ENCODE measurements at regions not wholly inside any gene's neighbourhood (a gene's known extent, or its start where the extent isn't known, plus 50 kb on each side); places are given as distances from the start of the nearest gene placed in this dataset.

DNA sequence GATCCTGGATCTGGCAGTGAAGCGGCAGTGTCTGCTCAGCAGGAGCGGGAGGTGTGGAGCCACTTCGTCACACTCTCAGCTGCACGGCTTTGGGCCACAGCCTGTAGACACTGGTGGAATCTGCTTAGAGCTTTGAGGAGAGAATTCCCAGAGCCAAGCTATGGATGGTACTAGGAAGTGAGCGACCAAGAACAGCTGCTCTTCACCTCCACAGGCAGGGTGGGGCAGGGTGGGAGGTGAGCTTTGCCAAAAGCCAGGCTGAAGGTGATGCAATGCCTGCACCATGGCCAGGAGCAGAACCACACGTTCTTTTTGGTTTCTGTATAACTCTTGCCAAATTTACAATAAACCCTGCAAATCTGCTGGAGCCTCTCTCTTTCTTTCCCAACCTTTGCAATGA is 226.1 kb downstream of the ANKRD30B start (continued):
- TF ChIP-seq HOMEZ (CRISPR knock-in tag; IDR thresholded peaks at IDR 0.05; ENCODE audit: low read depth) (no peak), ZNF737 (CRISPR knock-in tag; IDR thresholded peaks at IDR 0.05; ENCODE audit: borderline replicate concordance) (no peak), ZNF562 (CRISPR knock-in tag; IDR thresholded peaks at IDR 0.05; ENCODE audit: borderline replicate concordance) (no peak), KLF11 (CRISPR knock-in tag; IDR thresholded peaks at IDR 0.05) (no peak)

DNA sequence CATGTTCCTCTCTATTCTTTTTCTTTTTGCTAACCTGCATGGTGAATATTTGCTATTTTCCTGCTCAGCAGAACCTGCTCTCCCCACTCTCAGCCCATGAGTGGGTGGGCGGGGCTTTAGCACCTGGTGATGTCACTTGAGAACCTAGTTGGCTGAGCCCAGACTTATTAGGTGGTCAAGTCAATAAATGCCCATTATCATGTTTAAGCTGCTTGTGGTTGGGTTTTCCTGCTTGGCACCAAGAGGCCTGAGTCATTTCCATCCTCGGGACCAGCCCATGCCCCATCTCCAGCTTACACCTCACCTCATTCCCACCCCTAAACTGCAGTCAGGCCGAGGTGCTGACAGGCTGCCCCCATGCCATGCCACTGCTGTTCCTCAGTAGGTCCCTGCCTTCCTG is 226.6 kb downstream of the ANKRD30B start:
- Histone ChIP-seq H3K9ac (ENCODE audit: insufficient read depth, low read depth, low read length) (no peak overlapping the region), H2AFZ (ENCODE audit: low read length) (no peak overlapping the region), H3K9me3 (ENCODE audit: low read length) (no peaks in the 10 kb centered on the region), H3K4me2 (ENCODE audit: low read depth, low read length) (no peak overlapping the region), H3K79me2 (ENCODE audit: insufficient read depth, low read length) (no peaks in the 10 kb centered on the region), H3K27ac (ENCODE audit: extremely low read length, insufficient read depth, low read length) (no peak overlapping the region), H4K20me1 (ENCODE audit: insufficient read depth, low read length) (no peaks in the 10 kb centered on the region), H3K4me3 (replicated peaks in 1 of 3; ENCODE audit: insufficient read depth in 1 of 3, low read depth in 2 of 3, low read length in 3 of 3) (no peak overlapping the region), H3K36me3 (replicated peaks in 1 of 2; ENCODE audit: control insufficient read depth in 1 of 2, insufficient read depth in 2 of 2, low read length in 2 of 2) (no peaks in the 10 kb centered on the region), H3K4me1 (ENCODE audit: insufficient read depth, low read length) (no peaks in the 10 kb centered on the region), H3K27me3 (ENCODE audit: control insufficient read depth in 1 of 2, insufficient read depth in 2 of 2, low read length in 2 of 2) (no peaks in the 10 kb centered on the region)
- ATAC-seq (no peak), DNase-seq (ENCODE audit: low spot score) (no peak), FAIRE-seq (no peak)
- ChIA-PET CTCF (ENCODE audit: low intra/inter-chr PET ratio, low total read pairs) (no interaction called here), POLR2A (no interaction called here)
- in situ Hi-C loops (cut with HindIII; ENCODE audit: extremely low pct_ligation_motif_present, low pct_unique_long_range_greater_than_20kb): no loop called here
- intact Hi-C loops (cut with micrococcal nuclease; ENCODE audit: unreplicated experiment): no loop called here
- WGBS (ENCODE audit: low lambda C conversion rate): 0% methylated on average over 3 of the region's 3 CpGs
- TF ChIP-seq SSRP1 (CRISPR knock-in tag; IDR thresholded peaks at IDR 0.05) (no peak), ZNF484 (CRISPR knock-in tag; IDR thresholded peaks at IDR 0.05; ENCODE audit: borderline replicate concordance, low read depth) (no peak), FOXP1 (IDR thresholded peaks at IDR 0.05) (no peak), FOXP1 (CRISPR knock-in tag; IDR thresholded peaks at IDR 0.05) (no peak), ZNF672 (CRISPR knock-in tag; IDR thresholded peaks at IDR 0.05) (no peak), ZSCAN12 (CRISPR knock-in tag; IDR thresholded peaks at IDR 0.05) (no peak), TOE1 (CRISPR knock-in tag; IDR thresholded peaks at IDR 0.05) (no peak), CREB1 (IDR thresholded peaks at IDR 0.05) (no peak), CREB1 (CRISPR knock-in tag; IDR thresholded peaks at IDR 0.05) (no peak)
- no TSS peak for BruUV-seq (replicated peaks)
